GM12878 (cell line): ENCODE measurements at regions not wholly inside any gene's neighbourhood (a gene's known extent, or its start where the extent isn't known, plus 50 kb on each side); places are given as distances from the start of the nearest gene placed in this dataset.

Source experiments
- ATAC-seq: fragments of 200-7000 bp; cut with Tn5 transposase; 3 replicates; pipeline ENCODE4 v1.9.1; 2020; ENCODE audit warnings: mild to moderate bottlenecking, moderate library complexity
- BruUV-seq: library from RNA; stranded (reverse); fragments of 400-500 nt; replicated peaks from 2 replicates; lab custom pipeline; 2021; lab: Mats Ljungman, UMichigan
- CTCF ChIA-PET: fragments of 300-600 bp; sonication (Branson Sonifier 250); formaldehyde crosslinking; extraction: SDS; loops from one replicate; lab custom pipeline; 2021; ENCODE audit warnings: inconsistent platforms; lab: Yijun Ruan, JAX
- POLR2A ChIA-PET: fragments of 350-600 bp; formaldehyde crosslinking; extraction: SDS; loops from one replicate; lab custom pipeline; 2021; ENCODE audit warnings: inconsistent platforms; lab: Charles Lee
- RAD21 ChIA-PET: fragments of 300-600 bp; sonication (Branson Sonifier 250); formaldehyde crosslinking; loops from one replicate; lab custom pipeline; 2023; ENCODE audit warnings: antibody characterized with exemption; ENCODE audit not compliant: unreplicated experiment; lab: Charles Lee
- SMC1A ChIA-PET: fragments of 300-600 bp; sonication (Branson Sonifier 250); formaldehyde crosslinking; loops from one replicate; lab custom pipeline; 2023; ENCODE audit not compliant: unreplicated experiment, uncharacterized antibody; lab: Charles Lee
- DNase-seq: peaks from one replicate; pipeline ENCODE4 v3.0.0-alpha.2; 2011; ENCODE audit warnings: low read depth, low spot score
- FAIRE-seq: peaks from 3 replicates; lab custom pipeline; 2011; peaks lifted over from hg19 to GRCh38; lab: Jason Lieb, UNC
- H2AFZ ChIP-seq: 2 replicates; pipeline ENCODE4 v1.6.0; 2011; ENCODE audit warnings: low read depth, low read length, control low read depth; ENCODE audit not compliant: control insufficient read depth
- H3K27ac ChIP-seq: 2 replicates; pipeline ENCODE4 v1.5.1; 2011; ENCODE audit warnings: control low read depth; ENCODE audit not compliant: control insufficient read depth, insufficient read depth
- H3K27me3 ChIP-seq, 2 experiments: replicated peaks in 1 of 2; 2 replicates each; pipeline versions ENCODE4 v1.6.0 to v1.6.1; 2011; ENCODE audit warnings: low read length in 1 of 2; ENCODE audit not compliant: control insufficient read depth in 2 of 2, insufficient read depth in 2 of 2
- H3K36me3 ChIP-seq, 2 experiments: 2 replicates each; pipeline ENCODE4 v1.5.1; 2011; ENCODE audit warnings: low read length in 1 of 2; ENCODE audit not compliant: control insufficient read depth in 2 of 2, insufficient read depth in 2 of 2
- H3K4me1 ChIP-seq: 2 replicates; pipeline ENCODE4 v1.6.1; 2011; ENCODE audit warnings: mild to moderate bottlenecking, low read length, moderate library complexity, mixed read lengths; ENCODE audit not compliant: control insufficient read depth, insufficient read depth
- H3K4me2 ChIP-seq: 2 replicates; pipeline ENCODE4 v1.6.0; 2011; ENCODE audit warnings: control low read depth; ENCODE audit not compliant: control insufficient read depth, insufficient read depth
- H3K4me3 ChIP-seq: fragments of 200-600 bp; sonication (generic); 2 replicates; pipeline ENCODE4 v1.5.1; 2016
- H3K79me2 ChIP-seq: 2 replicates; pipeline ENCODE4 v1.6.0; 2011; ENCODE audit warnings: low read length; ENCODE audit not compliant: control insufficient read depth, insufficient read depth
- H3K9ac ChIP-seq: 2 replicates; pipeline ENCODE4 v1.8.0; 2011; ENCODE audit warnings: low read length, control low read depth, mixed read lengths; ENCODE audit not compliant: control insufficient read depth, insufficient read depth
- H3K9me3 ChIP-seq: replicated peaks from 3 replicates; pipeline ENCODE4 v1.5.1; 2011; ENCODE audit warnings: mild to moderate bottlenecking, low read length; ENCODE audit not compliant: control insufficient read depth, insufficient read depth
- H4K20me1 ChIP-seq: 2 replicates; pipeline ENCODE4 v1.6.0; 2011; ENCODE audit not compliant: control insufficient read depth, insufficient read depth
- ETV6 ChIP-seq, 2 experiments: fragments of 450-650 bp in 1 of 2; IDR thresholded peaks in 1 of 2; conservative IDR thresholded peaks in 1 of 2; 2 replicates each; pipeline ENCODE4 v1.6.1; 2014; ENCODE audit warnings: antibody characterized with exemption in 1 of 2, borderline replicate concordance in 1 of 2, low read depth in 1 of 2, mild to moderate bottlenecking in 1 of 2, moderate library complexity in 1 of 2
- GABPA ChIP-seq: IDR thresholded peaks from 2 replicates; pipeline ENCODE4 v1.6.1; 2014; ENCODE audit warnings: antibody characterized with exemption, low read depth, mild to moderate bottlenecking, inconsistent platforms
- IKZF2 ChIP-seq, 2 experiments: fragments of 450-650 bp; IDR thresholded peaks; 2 replicates each; pipeline ENCODE4 v1.6.1; 2017; ENCODE audit warnings: mild to moderate bottlenecking in 2 of 2, moderate library complexity in 2 of 2
- RAD21 ChIP-seq: IDR thresholded peaks from 2 replicates; pipeline ENCODE4 v1.6.1; 2011; ENCODE audit warnings: mild to moderate bottlenecking, low read depth, low read length, moderate library complexity; ENCODE audit not compliant: insufficient read depth
- REST ChIP-seq: IDR thresholded peaks from 2 replicates; pipeline ENCODE4 v1.6.1; 2012; ENCODE audit warnings: mild to moderate bottlenecking, low read depth, low read length
- SMAD5 ChIP-seq: IDR thresholded peaks from 2 replicates; pipeline ENCODE4 v1.6.1; 2016; ENCODE audit warnings: antibody characterized with exemption, low read depth
- STAT1 ChIP-seq: fragments of 450-650 bp; conservative IDR thresholded peaks from 2 replicates; pipeline ENCODE4 v1.6.1; 2014; ENCODE audit warnings: antibody characterized with exemption, mild to moderate bottlenecking
- TCF7 ChIP-seq: IDR thresholded peaks from 2 replicates; pipeline ENCODE4 v1.6.1; 2014; ENCODE audit warnings: antibody characterized with exemption, borderline replicate concordance
- WGBS: methylation state at CpG from one replicate; pipeline ENCODE4 v1.1.6; 2016; ENCODE audit warnings: low lambda C conversion rate; ENCODE audit not compliant: insufficient replicate concordance, insufficient coverage; ENCODE audit errors: missing lambda C conversion rate; 5-methylcytosine and 5-hydroxymethylcytosine counted together
- in situ Hi-C: fragments of 300-500 bp; cut with MboI; formaldehyde crosslinking; loops from 9 replicates; pipeline ENCODE4 v1.14.3; 2018; ENCODE audit warnings: mixed read lengths
- intact Hi-C: fragments of 100-400 bp; cut with micrococcal nuclease; formaldehyde crosslinking; loops from one replicate; pipeline ENCODE4 v1.14.2; 2022; ENCODE audit not compliant: unreplicated experiment

- H4K20me1 ChIP-seq = no peaks in the 10 kb centered on the region
- FAIRE-seq (no peak), ATAC-seq (no peak), DNase-seq (no peak)
- no peaks in the 10 kb centered on the region for H3K79me2 ChIP-seq
- no TSS peak for BruUV-seq
- no peaks in the 10 kb centered on the region for H3K4me1 ChIP-seq
- CTCF ChIA-PET = no interaction called here
- RAD21 ChIA-PET = no interaction called here
- H3K9ac ChIP-seq = no peak overlapping the region
- intact Hi-C loops = no loop called here
- H2AFZ ChIP-seq = no peak overlapping the region
- POLR2A ChIA-PET = no interaction called here
- H3K9me3 ChIP-seq = no peaks in the 10 kb centered on the region; the same call in 2 of the 3 replicates
- H3K27ac ChIP-seq = no peak overlapping the region
- H3K4me3 ChIP-seq = no peak overlapping the region
- TF ChIP-seq RAD21 (no peak), GABPA (no peak), REST (no peak), ETV6 (conservative IDR thresholded peaks at IDR 0.05 in 1 of 2, IDR thresholded peaks at IDR 0.05 in 1 of 2; ENCODE audit: borderline replicate concordance in 1 of 2, low read depth in 1 of 2) (no peak), SMAD5 (no peak), TCF7 (no peak), IKZF2 (IDR thresholded peaks at IDR 0.05) (no peak), STAT1 (no peak)
- WGBS = 18% methylated on average over 2 of the region's 2 CpGs
- no peaks in the 10 kb centered on the region for H3K27me3 ChIP-seq
- SMC1A ChIA-PET = no interaction called here
- no peak overlapping the region for H3K4me2 ChIP-seq
- no peaks in the 10 kb centered on the region for H3K36me3 ChIP-seq
- in situ Hi-C loops = no loop called here
These were observed 89.4 kb downstream of the ZNF675 start for GRCh38 chr19:23597661-23598060.
